Esophagus (tissue), 2 donors: ENCODE measurements at regions not wholly inside any gene's neighbourhood (a gene's known extent, or its start where the extent isn't known, plus 50 kb on each side); places are given as distances from the start of the nearest gene placed in this dataset.

ENCODE experiments used
- H3K27ac ChIP-seq, 2 donors: one replicate each; pipeline ENCODE4 v1.5.1; 2013; ENCODE audit warnings: low read depth in 2 of 2, mild to moderate bottlenecking in 2 of 2, inconsistent platforms in 1 of 2, low read length in 1 of 2, moderate library complexity in 1 of 2
- H3K27me3 ChIP-seq, 2 donors: one replicate each; pipeline ENCODE4 v1.6.1; 2013; ENCODE audit warnings: low read length in 2 of 2, control low read depth in 1 of 2, mild to moderate bottlenecking in 1 of 2; ENCODE audit not compliant: insufficient read depth in 2 of 2, control insufficient read depth in 1 of 2
- H3K36me3 ChIP-seq, 2 donors: one replicate each; pipeline ENCODE4 v1.6.1; 2013; ENCODE audit warnings: low read length in 1 of 2; ENCODE audit not compliant: control insufficient read depth in 2 of 2, insufficient read depth in 2 of 2
- H3K4me1 ChIP-seq, 2 donors: one replicate each; pipeline ENCODE4 v1.6.1; 2013; ENCODE audit warnings: low read length in 1 of 2; ENCODE audit not compliant: control insufficient read depth in 2 of 2, insufficient read depth in 2 of 2
- H3K4me3 ChIP-seq, 2 donors: one replicate each; pipeline ENCODE4 v1.5.1; 2013; ENCODE audit warnings: low read length in 2 of 2, mild to moderate bottlenecking in 2 of 2, low read depth in 1 of 2, moderate library complexity in 1 of 2
- H3K9me3 ChIP-seq, 2 donors: one replicate each; pipeline ENCODE4 v1.6.1; 2013; ENCODE audit warnings: mild to moderate bottlenecking in 2 of 2, low read depth in 1 of 2, low read length in 1 of 2, moderate library complexity in 1 of 2; ENCODE audit not compliant: control insufficient read depth in 2 of 2, insufficient read depth in 1 of 2
- WGBS, 2 donors: extraction: QIAGEN DNeasy Blood & Tissue Kit; methylation state at CpG; one replicate each; pipeline ENCODE4 v1.1.7; 2013; 5-methylcytosine and 5-hydroxymethylcytosine counted together
- donor health status: healthy with polysubstance abuse.
- donor health status: Bipolar disorder and iron deficiency.

- H3K4me3 ChIP-seq: no peak overlapping the region
- no peaks in the 10 kb centered on the region for H3K36me3 ChIP-seq
- WGBS, 2 donors: 55 to 68% methylated on average over 4 of the region's 4 CpGs
- H3K9me3 ChIP-seq: no peaks in the 10 kb centered on the region
- H3K27ac ChIP-seq: no peak overlapping the region
- H3K27me3 ChIP-seq: no peaks in the 10 kb centered on the region
- H3K4me1 ChIP-seq: no peaks in the 10 kb centered on the region
Observed at GRCh38 chr1:218739426-218739825, 394.3 kb downstream of the TGFB2 start.

GRCh38 chr1:218741852-218742251, 396.7 kb downstream of the TGFB2 start:
- H3K4me3 ChIP-seq: no peak overlapping the region
- H3K27me3 ChIP-seq: no peaks in the 10 kb centered on the region
- H3K36me3 ChIP-seq: no peaks in the 10 kb centered on the region
- H3K9me3 ChIP-seq: no peaks in the 10 kb centered on the region
- WGBS, 2 donors: 76 to 80% methylated on average over 3 of the region's 3 CpGs
- H3K4me1 ChIP-seq: no peaks in the 10 kb centered on the region
- no peak overlapping the region for H3K27ac ChIP-seq

- 86 to 87% methylated on average over 6 of the region's 6 CpGs for WGBS, 2 donors
- H3K36me3 ChIP-seq: no peaks in the 10 kb centered on the region
- no peaks in the 10 kb centered on the region for H3K27me3 ChIP-seq
- no peaks in the 10 kb centered on the region for H3K9me3 ChIP-seq
- H3K27ac ChIP-seq: no peak overlapping the region
- H3K4me1 ChIP-seq: no peaks in the 10 kb centered on the region
- no peak overlapping the region for H3K4me3 ChIP-seq
Observed at GRCh38 chr1:218742467-218743262, 397.5 kb downstream of the TGFB2 start.

- Histone ChIP-seq H3K27me3 (no peaks in the 10 kb centered on the region), H3K4me1 (no peaks in the 10 kb centered on the region), H3K4me3 (no peak overlapping the region), H3K27ac (no peak overlapping the region), H3K36me3 (no peaks in the 10 kb centered on the region), H3K9me3 (no peaks in the 10 kb centered on the region)
- WGBS, 2 donors: 89 to 91% methylated on average over 4 of the region's 4 CpGs
Observed at GRCh38 chr1:218743861-218744505, 398.8 kb downstream of the TGFB2 start.

- Histone ChIP-seq H3K27me3 (no peaks in the 10 kb centered on the region), H3K36me3 (no peaks in the 10 kb centered on the region), H3K27ac (no peak overlapping the region), H3K4me3 (no peak overlapping the region), H3K4me1 (no peaks in the 10 kb centered on the region), H3K9me3 (peaks cover 0 to 2% of the 10 kb centered on the region in 2 donors)
- 78 to 80% methylated on average over 1 of the region's 1 CpG for WGBS, 2 donors
Observed at GRCh38 chr1:218748071-218748470, 402.9 kb downstream of the TGFB2 start.

- 95 to 97% methylated on average over 16 of the region's 16 CpGs for WGBS, 2 donors
Observed at GRCh38 chr1:218750216-218750970, 405.3 kb downstream of the TGFB2 start.

GRCh38 chr1:218751208-218751948, 406.2 kb downstream of the TGFB2 start:
- 75 to 85% methylated on average over 12 of the region's 12 CpGs for WGBS, 2 donors
- no peak overlapping the region for H3K27ac ChIP-seq
- peaks cover 0 to 6% of the 10 kb centered on the region in 2 donors for H3K9me3 ChIP-seq
- H3K27me3 ChIP-seq: no peaks in the 10 kb centered on the region
- H3K36me3 ChIP-seq: no peaks in the 10 kb centered on the region
- H3K4me1 ChIP-seq: no peaks in the 10 kb centered on the region
- H3K4me3 ChIP-seq: no peak overlapping the region

More at GRCh38 chr1:218750216-218750970, 405.3 kb downstream of the TGFB2 start:
- Histone ChIP-seq H3K9me3 (peaks cover 0 to 6% of the 10 kb centered on the region in 2 donors), H3K27me3 (no peaks in the 10 kb centered on the region), H3K4me1 (no peaks in the 10 kb centered on the region), H3K27ac (no peak overlapping the region), H3K4me3 (no peak overlapping the region), H3K36me3 (no peaks in the 10 kb centered on the region)

GRCh38 chr1:218752126-218752525, 407.0 kb downstream of the TGFB2 start:
- no peaks in the 10 kb centered on the region for H3K4me1 ChIP-seq
- H3K36me3 ChIP-seq: no peaks in the 10 kb centered on the region
- no peak overlapping the region for H3K27ac ChIP-seq
- H3K9me3 ChIP-seq: peaks cover 0 to 6% of the 10 kb centered on the region in 2 donors
- WGBS, 2 donors: 69 to 81% methylated on average over 3 of the region's 3 CpGs
- H3K27me3 ChIP-seq: no peaks in the 10 kb centered on the region
- no peak overlapping the region for H3K4me3 ChIP-seq

GRCh38 chr1:218754477-218754876, 409.3 kb downstream of the TGFB2 start:
- Histone ChIP-seq H3K9me3 (peaks cover 0 to 4% of the 10 kb centered on the region in 2 donors), H3K36me3 (no peaks in the 10 kb centered on the region), H3K4me1 (no peaks in the 10 kb centered on the region), H3K4me3 (no peak overlapping the region), H3K27ac (no peak overlapping the region), H3K27me3 (no peaks in the 10 kb centered on the region)
- 84 to 88% methylated on average over 9 of the region's 9 CpGs for WGBS, 2 donors
